ENCODE measurements at regions not wholly inside any gene's neighbourhood (a gene's known extent, or its start where the extent isn't known, plus 50 kb on each side); places are given as distances from the start of the nearest gene placed in this dataset.

GRCh38 chr15:81945014-81945615, 100.7 kb downstream of the MEX3B start:
- no peak for TF ChIP-seq CTCF (conservative IDR thresholded peaks at IDR 0.05)
- TF ChIP-seq ZFX (IDR thresholded peaks at IDR 0.05): no peak

Measured in C4-2B (cell line).